GM06990 (cell line): ENCODE measurements at regions not wholly inside any gene's neighbourhood (a gene's known extent, or its start where the extent isn't known, plus 50 kb on each side); places are given as distances from the start of the nearest gene placed in this dataset.

ENCODE experiments used
- DNase-seq: peaks from one replicate; pipeline ENCODE4 v3.0.0-alpha.2; 2011; ENCODE audit not compliant: insufficient read length; ENCODE audit errors: extremely low read depth
- H3K27me3 ChIP-seq: replicated peaks from 2 replicates; pipeline ENCODE4 v1.6.0; 2011; ENCODE audit warnings: low read length; ENCODE audit not compliant: control insufficient read depth, insufficient read depth
- H3K36me3 ChIP-seq: 2 replicates; pipeline ENCODE4 v1.5.1; 2011; ENCODE audit warnings: low read length; ENCODE audit not compliant: control insufficient read depth, insufficient read depth
- H3K4me3 ChIP-seq: replicated peaks from 2 replicates; pipeline ENCODE4 v1.5.1; 2011; ENCODE audit warnings: low read depth, mild to moderate bottlenecking, control low read depth, low read length
- CTCF ChIP-seq: IDR thresholded peaks from 2 replicates; pipeline ENCODE4 v1.5.1; 2011; ENCODE audit warnings: low read length, control low read depth, mild to moderate bottlenecking, inconsistent platforms; ENCODE audit not compliant: insufficient read depth, poor library complexity, severe bottlenecking

GRCh38 chr4:100804576-100805360 is 286.9 kb upstream of the EMCN start:
- Histone ChIP-seq H3K27me3 (no peaks in the 10 kb centered on the region), H3K4me3 (no peak overlapping the region), H3K36me3 (no peaks in the 10 kb centered on the region)
- TF ChIP-seq CTCF = no peak
- DNase-seq = no peak

GRCh38 chr4:100803751-100804150 is 285.9 kb upstream of the EMCN start:
- no peak overlapping the region for H3K4me3 ChIP-seq
- no peak for DNase-seq
- H3K27me3 ChIP-seq = no peaks in the 10 kb centered on the region
- H3K36me3 ChIP-seq = no peaks in the 10 kb centered on the region
- no peak for TF ChIP-seq CTCF

GRCh38 chr4:100799761-100800539 is 282.1 kb upstream of the EMCN start:
- no peak for DNase-seq
- Histone ChIP-seq H3K4me3 (no peak overlapping the region), H3K27me3 (no peaks in the 10 kb centered on the region), H3K36me3 (no peaks in the 10 kb centered on the region)
- no peak for TF ChIP-seq CTCF

- no peaks in the 10 kb centered on the region for H3K36me3 ChIP-seq
- DNase-seq = no peak
- no peak for TF ChIP-seq CTCF
- H3K27me3 ChIP-seq = no peaks in the 10 kb centered on the region
- H3K4me3 ChIP-seq = no peak overlapping the region
These were observed 280.0 kb upstream of the EMCN start for GRCh38 chr4:100797791-100798190.

GRCh38 chr4:100797356-100797755 is 279.5 kb upstream of the EMCN start:
- Histone ChIP-seq H3K36me3 (no peaks in the 10 kb centered on the region), H3K27me3 (no peaks in the 10 kb centered on the region), H3K4me3 (no peak overlapping the region)
- DNase-seq = no peak
- no peak for TF ChIP-seq CTCF
